ENCODE measurements at regions not wholly inside any gene's neighbourhood (a gene's known extent, or its start where the extent isn't known, plus 50 kb on each side); places are given as distances from the start of the nearest gene placed in this dataset.

DNA sequence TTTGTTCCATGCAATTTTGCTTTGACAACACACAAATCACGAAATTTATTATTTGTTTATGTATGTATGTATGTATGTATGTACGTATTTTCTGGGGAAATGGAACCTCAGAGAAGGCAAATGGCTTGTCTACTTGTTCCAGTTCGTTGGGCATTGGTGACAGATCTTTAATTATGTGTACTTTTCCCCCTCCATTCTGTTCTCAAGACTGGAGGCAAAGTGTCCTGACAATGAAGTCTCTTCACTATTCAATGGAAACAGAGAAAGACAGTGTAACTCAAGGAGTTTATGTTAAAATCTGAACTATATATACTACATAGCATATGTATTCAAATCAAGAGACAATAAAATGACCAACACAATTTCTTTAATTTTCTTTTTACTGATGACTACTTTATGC, 245.7 kb upstream of the PTBP2 start:
- no peak for DNase-seq
- Histone ChIP-seq H3K9me3 (no peaks in the 10 kb centered on the region), H3K27me3 (no peaks in the 10 kb centered on the region), H3K4me3 (ENCODE audit: low read depth, low read length) (no peak overlapping the region), H3K4me1 (no peaks in the 10 kb centered on the region), H3K36me3 (no peaks in the 10 kb centered on the region)
- TF ChIP-seq, protein P1, sequence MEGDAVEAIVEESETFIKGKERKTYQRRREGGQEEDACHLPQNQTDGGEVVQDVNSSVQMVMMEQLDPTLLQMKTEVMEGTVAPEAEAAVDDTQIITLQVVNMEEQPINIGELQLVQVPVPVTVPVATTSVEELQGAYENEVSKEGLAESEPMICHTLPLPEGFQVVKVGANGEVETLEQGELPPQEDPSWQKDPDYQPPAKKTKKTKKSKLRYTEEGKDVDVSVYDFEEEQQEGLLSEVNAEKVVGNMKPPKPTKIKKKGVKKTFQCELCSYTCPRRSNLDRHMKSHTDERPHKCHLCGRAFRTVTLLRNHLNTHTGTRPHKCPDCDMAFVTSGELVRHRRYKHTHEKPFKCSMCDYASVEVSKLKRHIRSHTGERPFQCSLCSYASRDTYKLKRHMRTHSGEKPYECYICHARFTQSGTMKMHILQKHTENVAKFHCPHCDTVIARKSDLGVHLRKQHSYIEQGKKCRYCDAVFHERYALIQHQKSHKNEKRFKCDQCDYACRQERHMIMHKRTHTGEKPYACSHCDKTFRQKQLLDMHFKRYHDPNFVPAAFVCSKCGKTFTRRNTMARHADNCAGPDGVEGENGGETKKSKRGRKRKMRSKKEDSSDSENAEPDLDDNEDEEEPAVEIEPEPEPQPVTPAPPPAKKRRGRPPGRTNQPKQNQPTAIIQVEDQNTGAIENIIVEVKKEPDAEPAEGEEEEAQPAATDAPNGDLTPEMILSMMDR (IDR thresholded peaks at IDR 0.05; ENCODE audit: low read depth, low read length) = no peak

DNA sequence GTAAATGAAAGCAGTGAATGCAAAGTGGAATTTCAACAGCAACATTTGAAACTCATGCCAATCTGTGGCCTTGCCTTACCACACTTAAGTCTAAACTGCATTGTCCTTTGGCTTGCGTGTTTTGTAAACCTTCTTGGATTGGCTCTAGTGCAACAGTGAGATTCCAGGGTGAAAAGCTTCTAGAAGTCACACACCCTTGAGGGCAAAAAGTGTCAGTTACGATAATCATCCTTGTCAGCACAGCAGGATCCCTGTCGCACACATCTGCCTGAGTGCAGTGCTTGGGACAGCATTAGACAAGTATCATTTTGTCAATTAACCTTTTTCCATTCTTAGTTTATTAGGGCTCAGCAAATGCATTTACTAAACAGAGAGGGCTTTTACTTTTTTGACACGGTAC, 243.4 kb upstream of the PTBP2 start:
- Histone ChIP-seq H3K27me3 (no peaks in the 10 kb centered on the region), H3K36me3 (no peaks in the 10 kb centered on the region), H3K4me1 (no peaks in the 10 kb centered on the region), H3K4me3 (ENCODE audit: low read depth, low read length) (no peak overlapping the region), H3K9me3 (no peaks in the 10 kb centered on the region)
- TF ChIP-seq, protein P1 (IDR thresholded peaks at IDR 0.05; ENCODE audit: low read depth, low read length) = no peak
- DNase-seq = no peak

DNA sequence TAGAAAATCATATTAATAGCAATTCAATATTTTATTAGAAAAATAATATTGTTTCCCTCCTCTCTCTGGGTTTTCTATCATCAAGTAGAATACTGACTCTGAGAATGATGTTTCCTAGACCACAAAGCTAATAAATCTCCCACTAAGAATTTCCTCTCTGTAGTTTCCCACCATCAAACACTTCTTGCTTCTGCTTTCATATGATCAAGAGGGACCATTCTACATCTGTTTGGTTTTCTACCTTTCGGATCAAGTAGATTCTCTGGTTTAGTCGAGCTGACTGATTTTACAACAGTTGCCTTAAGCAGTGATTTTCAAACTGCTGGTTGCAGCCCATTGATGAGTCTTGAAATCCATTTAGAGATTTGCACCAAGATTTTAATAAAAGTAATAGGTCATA, 240.2 kb upstream of the PTBP2 start:
- Histone ChIP-seq H3K4me3 (ENCODE audit: low read depth, low read length) (no peak overlapping the region), H3K27me3 (no peaks in the 10 kb centered on the region), H3K9me3 (no peaks in the 10 kb centered on the region), H3K4me1 (no peaks in the 10 kb centered on the region), H3K36me3 (no peaks in the 10 kb centered on the region)
- DNase-seq = no peak
- TF ChIP-seq, protein P1 (IDR thresholded peaks at IDR 0.05; ENCODE audit: low read depth, low read length) = no peak

DNA sequence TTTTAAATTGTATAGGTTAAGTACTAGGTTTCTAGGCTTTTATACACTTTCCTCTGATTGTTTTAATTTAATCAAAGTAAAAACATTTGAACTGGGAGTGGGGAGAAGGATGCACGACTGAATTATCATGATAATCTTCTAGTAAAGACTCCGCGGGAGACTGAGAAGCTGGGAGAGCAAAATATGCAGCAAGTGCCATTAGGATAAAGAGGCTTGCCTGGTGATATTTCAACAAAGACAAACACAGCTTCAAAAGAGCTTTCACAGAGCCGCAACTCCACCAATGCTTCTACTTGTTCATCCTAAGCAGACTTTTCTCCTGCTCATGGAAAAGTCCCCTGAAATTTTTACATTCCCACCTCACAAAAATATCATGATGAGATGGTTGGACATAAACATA, 239.0 kb upstream of the PTBP2 start:
- DNase-seq = no peak
- H3K4me3 ChIP-seq (ENCODE audit: low read depth, low read length) = no peak overlapping the region
- H3K27me3 ChIP-seq = no peaks in the 10 kb centered on the region
- no peaks in the 10 kb centered on the region for H3K36me3 ChIP-seq
- TF ChIP-seq, protein P1 (IDR thresholded peaks at IDR 0.05; ENCODE audit: low read depth, low read length) = no peak
- no peaks in the 10 kb centered on the region for H3K4me1 ChIP-seq
- H3K9me3 ChIP-seq = no peaks in the 10 kb centered on the region

DNA sequence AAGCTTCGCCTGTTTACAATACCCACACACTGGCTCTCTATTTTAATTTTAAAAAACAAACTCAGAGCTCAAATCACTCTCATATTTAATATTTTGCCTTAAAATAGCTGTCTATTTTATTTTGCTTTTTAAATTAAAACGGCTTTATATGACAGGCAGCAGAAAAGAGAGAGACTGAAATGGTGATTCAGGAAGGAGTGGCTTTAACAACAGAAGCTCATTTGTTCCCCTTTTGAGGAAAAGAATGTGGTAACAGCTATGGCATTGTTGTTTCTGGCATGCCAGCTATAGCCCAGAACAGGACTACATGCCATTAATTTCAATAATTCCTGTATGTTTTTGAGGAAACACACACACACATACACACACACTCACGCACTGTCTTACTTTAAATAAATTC, 234.2 kb upstream of the PTBP2 start:
- Histone ChIP-seq H3K27me3 (no peaks in the 10 kb centered on the region), H3K4me3 (ENCODE audit: low read depth, low read length) (no peak overlapping the region), H3K4me1 (no peaks in the 10 kb centered on the region), H3K9me3 (no peaks in the 10 kb centered on the region), H3K36me3 (no peaks in the 10 kb centered on the region)
- TF ChIP-seq, protein P1 (IDR thresholded peaks at IDR 0.05; ENCODE audit: low read depth, low read length) = no peak
- DNase-seq = no peak

DNA sequence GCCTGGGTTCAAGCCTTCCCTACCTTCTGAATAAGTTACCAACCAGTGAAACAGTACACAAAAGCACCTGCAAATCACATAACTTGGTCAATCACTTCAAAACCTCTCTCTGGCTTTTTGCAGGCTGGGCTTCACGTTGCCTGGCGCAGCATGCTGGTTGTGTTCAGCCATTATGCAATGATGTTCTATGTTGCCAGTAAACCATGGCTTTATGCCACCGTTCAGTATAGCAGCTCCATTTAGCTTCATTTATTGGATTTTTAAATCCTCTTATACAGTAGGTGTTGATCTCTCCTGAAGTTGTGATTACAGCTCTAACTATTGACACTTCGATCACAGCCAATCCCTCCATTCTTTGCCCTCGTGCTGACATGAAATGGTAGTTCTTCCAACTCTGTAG, 233.6 kb upstream of the PTBP2 start:
- Histone ChIP-seq H3K9me3 (no peaks in the 10 kb centered on the region), H3K27me3 (no peaks in the 10 kb centered on the region), H3K36me3 (no peaks in the 10 kb centered on the region), H3K4me1 (no peaks in the 10 kb centered on the region), H3K4me3 (ENCODE audit: low read depth, low read length) (no peak overlapping the region)
- TF ChIP-seq, protein P1 (IDR thresholded peaks at IDR 0.05; ENCODE audit: low read depth, low read length) = no peak
- no peak for DNase-seq
